ENCODE measurements at regions not wholly inside any gene's neighbourhood (a gene's known extent, or its start where the extent isn't known, plus 50 kb on each side); places are given as distances from the start of the nearest gene placed in this dataset.

DNA sequence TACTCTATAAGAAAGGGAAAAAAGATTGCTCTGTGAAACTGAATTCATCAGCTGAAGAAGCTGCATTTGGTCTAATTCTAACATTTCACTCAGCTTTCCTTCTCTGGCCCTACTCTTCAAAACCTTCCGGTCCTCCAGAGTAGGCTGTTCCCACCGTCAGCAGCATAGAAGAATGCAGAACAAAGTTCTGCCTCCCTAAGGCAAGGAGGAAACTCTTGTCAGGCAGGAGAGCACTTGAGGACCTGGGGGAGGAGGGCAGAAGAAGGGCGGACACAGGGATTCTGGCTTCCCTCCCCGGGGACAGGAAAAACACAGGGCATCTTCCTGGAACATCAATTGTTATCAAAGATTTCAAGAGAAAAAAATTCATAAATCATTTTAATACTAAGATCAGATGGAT lies 69.2 kb upstream of the SHB start:
- H3K36me3 ChIP-seq (ENCODE audit: control insufficient read depth, insufficient read depth, low read length): no peaks in the 10 kb centered on the region
- TF ChIP-seq, protein P1, sequence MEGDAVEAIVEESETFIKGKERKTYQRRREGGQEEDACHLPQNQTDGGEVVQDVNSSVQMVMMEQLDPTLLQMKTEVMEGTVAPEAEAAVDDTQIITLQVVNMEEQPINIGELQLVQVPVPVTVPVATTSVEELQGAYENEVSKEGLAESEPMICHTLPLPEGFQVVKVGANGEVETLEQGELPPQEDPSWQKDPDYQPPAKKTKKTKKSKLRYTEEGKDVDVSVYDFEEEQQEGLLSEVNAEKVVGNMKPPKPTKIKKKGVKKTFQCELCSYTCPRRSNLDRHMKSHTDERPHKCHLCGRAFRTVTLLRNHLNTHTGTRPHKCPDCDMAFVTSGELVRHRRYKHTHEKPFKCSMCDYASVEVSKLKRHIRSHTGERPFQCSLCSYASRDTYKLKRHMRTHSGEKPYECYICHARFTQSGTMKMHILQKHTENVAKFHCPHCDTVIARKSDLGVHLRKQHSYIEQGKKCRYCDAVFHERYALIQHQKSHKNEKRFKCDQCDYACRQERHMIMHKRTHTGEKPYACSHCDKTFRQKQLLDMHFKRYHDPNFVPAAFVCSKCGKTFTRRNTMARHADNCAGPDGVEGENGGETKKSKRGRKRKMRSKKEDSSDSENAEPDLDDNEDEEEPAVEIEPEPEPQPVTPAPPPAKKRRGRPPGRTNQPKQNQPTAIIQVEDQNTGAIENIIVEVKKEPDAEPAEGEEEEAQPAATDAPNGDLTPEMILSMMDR (IDR thresholded peaks at IDR 0.05; ENCODE audit: insufficient read depth, low read length, poor library complexity, severe bottlenecking): no peak
- no peak for DNase-seq (ENCODE audit: low read depth)
- H3K27me3 ChIP-seq (ENCODE audit: control insufficient read depth, insufficient read depth, low read length): no peaks in the 10 kb centered on the region
- no peak overlapping the region for H3K4me3 ChIP-seq (ENCODE audit: low read depth, low read length)

DNA sequence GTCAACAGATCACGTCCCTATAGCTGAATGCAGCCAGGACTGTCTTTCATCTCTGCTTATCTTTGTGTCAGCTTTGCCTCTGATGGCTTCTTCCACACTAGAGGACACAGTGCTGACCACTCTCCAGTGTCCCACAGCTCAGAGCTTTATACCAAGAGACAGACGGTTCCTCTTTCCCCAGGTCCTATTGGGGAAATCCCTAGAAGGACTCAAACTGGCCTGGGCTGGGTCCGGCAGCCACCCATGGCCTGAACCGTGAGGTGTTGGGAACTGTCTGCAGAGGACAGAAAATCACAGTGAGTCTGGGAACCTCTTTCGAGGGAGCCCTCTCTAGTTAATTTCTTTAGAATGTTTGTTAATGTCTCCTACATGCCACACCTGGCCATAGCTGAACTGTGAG lies 68.3 kb upstream of the SHB start:
- Histone ChIP-seq H3K4me3 (ENCODE audit: low read depth, low read length) (no peak overlapping the region), H3K36me3 (ENCODE audit: control insufficient read depth, insufficient read depth, low read length) (no peaks in the 10 kb centered on the region), H3K27me3 (ENCODE audit: control insufficient read depth, insufficient read depth, low read length) (no peaks in the 10 kb centered on the region)
- no peak for DNase-seq (ENCODE audit: low read depth)
- TF ChIP-seq, protein P1 (IDR thresholded peaks at IDR 0.05; ENCODE audit: insufficient read depth, low read length, poor library complexity, severe bottlenecking): no peak

DNA sequence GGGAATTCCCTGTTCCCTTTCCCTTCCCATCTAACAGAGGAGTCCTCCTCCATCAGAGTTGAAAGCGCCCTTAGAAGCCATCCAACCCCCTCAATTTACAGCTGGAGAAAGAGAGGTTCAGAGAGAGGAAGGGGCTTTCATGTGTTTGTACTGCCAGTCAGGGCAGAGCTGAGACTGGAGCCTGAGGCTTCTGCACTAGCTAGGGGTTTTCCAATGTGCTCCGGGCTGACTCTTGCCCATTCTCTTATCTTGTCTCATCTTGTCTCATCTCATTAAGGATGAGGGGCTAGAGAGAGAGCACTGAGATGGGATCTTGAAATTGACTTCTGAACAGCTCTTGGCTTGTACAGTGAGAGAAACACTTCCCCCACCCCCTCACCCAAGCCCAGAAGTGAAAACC lies 67.4 kb upstream of the SHB start:
- DNase-seq (ENCODE audit: low read depth): no peak
- TF ChIP-seq, protein P1 (IDR thresholded peaks at IDR 0.05; ENCODE audit: insufficient read depth, low read length, poor library complexity, severe bottlenecking): no peak
- H3K27me3 ChIP-seq (ENCODE audit: control insufficient read depth, insufficient read depth, low read length): no peaks in the 10 kb centered on the region
- H3K36me3 ChIP-seq (ENCODE audit: control insufficient read depth, insufficient read depth, low read length): no peaks in the 10 kb centered on the region
- no peak overlapping the region for H3K4me3 ChIP-seq (ENCODE audit: low read depth, low read length)

DNA sequence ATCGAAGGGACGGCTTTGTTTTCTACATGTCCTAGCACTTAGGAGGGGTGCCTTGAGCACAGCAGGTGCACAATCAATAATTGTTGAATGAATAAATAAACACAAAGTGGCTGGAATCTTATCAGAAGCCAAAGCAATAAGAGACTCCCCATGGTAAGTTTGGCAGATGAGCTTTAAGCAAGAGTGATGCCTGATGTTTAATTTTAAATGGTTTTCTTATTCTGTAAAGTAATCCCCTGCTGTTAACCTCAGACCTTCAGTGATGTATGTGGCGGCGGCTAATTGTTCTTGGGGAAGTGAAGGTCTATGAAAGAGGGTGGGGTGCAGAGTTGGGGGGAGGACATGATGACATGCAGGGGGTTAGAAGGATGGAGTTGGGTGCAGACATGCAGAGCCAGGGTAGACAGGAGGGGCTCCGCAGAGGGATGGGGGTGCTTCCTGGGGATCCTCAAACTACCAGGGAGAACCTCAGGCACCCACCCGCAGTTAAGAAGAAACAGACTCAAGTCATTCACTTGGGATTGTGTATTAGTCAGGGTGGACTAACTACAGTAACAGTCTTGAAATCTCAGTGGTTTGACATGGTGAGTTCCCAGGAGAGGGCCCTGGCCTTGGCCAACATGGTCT lies 65.7 kb upstream of the SHB start:
- Histone ChIP-seq H3K27me3 (ENCODE audit: control insufficient read depth, insufficient read depth, low read length) (no peaks in the 10 kb centered on the region), H3K4me3 (ENCODE audit: low read depth, low read length) (no peak overlapping the region), H3K36me3 (ENCODE audit: control insufficient read depth, insufficient read depth, low read length) (no peaks in the 10 kb centered on the region)
- DNase-seq (ENCODE audit: low read depth): no peak
- TF ChIP-seq, protein P1 (IDR thresholded peaks at IDR 0.05; ENCODE audit: insufficient read depth, low read length, poor library complexity, severe bottlenecking): no peak

GRCh38 chr9:38133595-38133994 lies 64.6 kb upstream of the SHB start:
- H3K4me3 ChIP-seq (ENCODE audit: low read depth, low read length): no peak overlapping the region
- TF ChIP-seq, protein P1 (IDR thresholded peaks at IDR 0.05; ENCODE audit: insufficient read depth, low read length, poor library complexity, severe bottlenecking): no peak
- no peaks in the 10 kb centered on the region for H3K36me3 ChIP-seq (ENCODE audit: control insufficient read depth, insufficient read depth, low read length)
- no peak for DNase-seq (ENCODE audit: low read depth)
- no peaks in the 10 kb centered on the region for H3K27me3 ChIP-seq (ENCODE audit: control insufficient read depth, insufficient read depth, low read length)

DNA sequence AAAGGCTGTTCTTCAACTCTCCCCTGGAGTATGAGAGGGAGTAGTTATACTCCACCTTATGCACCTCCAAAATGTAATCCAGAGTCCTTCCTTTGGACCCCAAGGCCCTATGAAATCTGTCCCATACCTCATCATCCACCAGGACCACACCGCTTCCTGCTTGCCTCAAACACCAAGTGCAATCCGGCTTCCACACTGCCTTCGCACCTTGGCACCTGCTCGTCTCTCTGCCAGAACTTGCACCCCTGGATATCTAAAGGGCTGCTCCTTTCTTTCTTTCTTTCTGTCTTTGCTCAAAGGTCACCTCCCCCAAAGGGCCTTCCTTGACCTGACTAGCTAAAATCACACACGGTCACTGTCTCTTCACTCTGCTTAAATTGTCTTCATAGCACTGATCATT lies 63.9 kb upstream of the SHB start:
- no peaks in the 10 kb centered on the region for H3K27me3 ChIP-seq (ENCODE audit: control insufficient read depth, insufficient read depth, low read length)
- TF ChIP-seq, protein P1 (IDR thresholded peaks at IDR 0.05; ENCODE audit: insufficient read depth, low read length, poor library complexity, severe bottlenecking): no peak
- H3K36me3 ChIP-seq (ENCODE audit: control insufficient read depth, insufficient read depth, low read length): no peaks in the 10 kb centered on the region
- H3K4me3 ChIP-seq (ENCODE audit: low read depth, low read length): no peak overlapping the region
- DNase-seq (ENCODE audit: low read depth): no peak
